HEK293 (cell line): ENCODE measurements at regions not wholly inside any gene's neighbourhood (a gene's known extent, or its start where the extent isn't known, plus 50 kb on each side); places are given as distances from the start of the nearest gene placed in this dataset.
"Not testable (repeated sequence)": the region's sequence is repeated elsewhere in the genome, so short reads cannot be mapped to it uniquely, and the experiment has no call there.

ENCODE experiments used
- CTCF ChIA-PET: fragments of 350-600 bp; formaldehyde crosslinking; extraction: SDS; loops from one replicate; lab custom pipeline; 2021; ENCODE audit warnings: antibody characterized with exemption; lab: Yijun Ruan, JAX
- POLR2A ChIA-PET: fragments of 300-600 bp; formaldehyde crosslinking; extraction: SDS; loops from one replicate; lab custom pipeline; 2020; ENCODE audit warnings: antibody characterized with exemption, inconsistent platforms; lab: Yijun Ruan, JAX
- H3K27ac ChIP-seq: fragments of 200-500 bp; sonication (Bioruptor generic); 2 replicates; pipeline ENCODE4 v1.5.1; 2014; ENCODE audit warnings: low read depth, low read length, control low read depth, inconsistent platforms; ENCODE audit errors: extremely low read depth
- H3K36me3 ChIP-seq, 2 experiments: fragments of 200-500 bp in 1 of 2; sonication (Bioruptor generic) in 1 of 2; 1 replicate in 1 of 2; 2 replicates in 1 of 2; pipeline ENCODE4 v1.5.1; 2014 to 2017; ENCODE audit warnings: inconsistent platforms in 2 of 2, low read length in 2 of 2; ENCODE audit not compliant: control insufficient read depth in 2 of 2, insufficient read depth in 1 of 2
- H3K4me1 ChIP-seq: fragments of 200-500 bp; sonication (Bioruptor generic); 2 replicates; pipeline ENCODE4 v1.5.1; 2014; ENCODE audit warnings: mild to moderate bottlenecking, low read length, inconsistent platforms; ENCODE audit not compliant: control insufficient read depth, insufficient read depth
- H3K4me3 ChIP-seq: 2 replicates; pipeline ENCODE4 v1.5.1; 2011; ENCODE audit warnings: low read depth, mild to moderate bottlenecking, control low read depth, low read length, moderate library complexity
- H3K9me3 ChIP-seq: fragments of 200-500 bp; sonication (Bioruptor generic); 2 replicates; pipeline ENCODE4 v1.5.1; 2014; ENCODE audit warnings: low read depth, low read length, inconsistent platforms; ENCODE audit not compliant: control insufficient read depth, insufficient read depth
- GLI4 ChIP-seq: fragments of 450-650 bp; formaldehyde crosslinking; IDR thresholded peaks from 2 replicates; pipeline ENCODE4 v1.5.1; 2016; ENCODE audit warnings: missing biosample characterization, missing genetic modification characterization
- SP7 ChIP-seq: fragments of 450-650 bp; formaldehyde crosslinking; IDR thresholded peaks from 2 replicates; pipeline ENCODE4 v1.5.1; 2016; ENCODE audit warnings: missing biosample characterization, missing genetic modification characterization
- TRIM28 ChIP-seq: IDR thresholded peaks from 2 replicates; pipeline ENCODE4 v1.6.1; 2011; ENCODE audit warnings: low read length, control low read depth, borderline replicate concordance
- ZBTB7A ChIP-seq: fragments of 450-650 bp; formaldehyde crosslinking; IDR thresholded peaks from 2 replicates; pipeline ENCODE4 v1.5.1; 2016; ENCODE audit warnings: low read depth, missing biosample characterization, missing genetic modification characterization
- ZBTB8A ChIP-seq: fragments of 450-650 bp; formaldehyde crosslinking; IDR thresholded peaks from 2 replicates; pipeline ENCODE4 v1.5.1; 2016; ENCODE audit warnings: missing biosample characterization, missing genetic modification characterization
- ZEB2 ChIP-seq: fragments of 450-650 bp; formaldehyde crosslinking; IDR thresholded peaks from 2 replicates; pipeline ENCODE4 v1.5.1; 2016; ENCODE audit warnings: missing biosample characterization, missing genetic modification characterization
- ZFP41 ChIP-seq: fragments of 450-650 bp; formaldehyde crosslinking; IDR thresholded peaks from 2 replicates; pipeline ENCODE4 v1.5.1; 2016; ENCODE audit warnings: missing biosample characterization, missing genetic modification characterization, borderline replicate concordance
- ZFP69B ChIP-seq: fragments of 450-650 bp; formaldehyde crosslinking; IDR thresholded peaks from 2 replicates; pipeline ENCODE4 v1.5.1; 2016; ENCODE audit warnings: missing biosample characterization, missing genetic modification characterization
- ZIC2 ChIP-seq: fragments of 450-650 bp; formaldehyde crosslinking; IDR thresholded peaks from 2 replicates; pipeline ENCODE4 v1.5.1; 2016; ENCODE audit warnings: missing biosample characterization, missing genetic modification characterization
- ZNF184 ChIP-seq: fragments of 450-650 bp; IDR thresholded peaks from 2 replicates; pipeline ENCODE4 v1.5.1; 2018; ENCODE audit warnings: missing biosample characterization, mild to moderate bottlenecking, missing genetic modification characterization
- ZNF24 ChIP-seq: fragments of 450-650 bp; formaldehyde crosslinking; IDR thresholded peaks from 2 replicates; pipeline ENCODE4 v1.5.1; 2016; ENCODE audit warnings: missing biosample characterization, missing genetic modification characterization
- ZNF26 ChIP-seq: fragments of 450-650 bp; formaldehyde crosslinking; IDR thresholded peaks from 2 replicates; pipeline ENCODE4 v1.5.1; 2016; ENCODE audit warnings: missing biosample characterization, missing genetic modification characterization
- ZNF274 ChIP-seq, 2 experiments: fragments of 200-500 bp in 1 of 2; fragments of 450-650 bp in 1 of 2; sonication (Bioruptor generic) in 1 of 2; formaldehyde crosslinking in 1 of 2; IDR thresholded peaks; 2 replicates each; pipeline versions ENCODE4 v1.5.1 to v1.6.1; 2014 to 2016; ENCODE audit warnings: borderline replicate concordance in 1 of 2, inconsistent platforms in 1 of 2, low read length in 1 of 2, missing biosample characterization in 1 of 2, missing genetic modification characterization in 1 of 2
- ZNF362 ChIP-seq: fragments of 450-650 bp; formaldehyde crosslinking; IDR thresholded peaks from 2 replicates; pipeline ENCODE4 v1.5.1; 2016; ENCODE audit warnings: missing biosample characterization, missing genetic modification characterization
- ZNF398 ChIP-seq: fragments of 450-650 bp; formaldehyde crosslinking; IDR thresholded peaks from 2 replicates; pipeline ENCODE4 v1.5.1; 2017; ENCODE audit warnings: missing biosample characterization, missing genetic modification characterization
- ZNF549 ChIP-seq: fragments of 450-650 bp; IDR thresholded peaks from 2 replicates; pipeline ENCODE4 v1.5.1; 2018; ENCODE audit warnings: missing biosample characterization, missing genetic modification characterization, mild to moderate bottlenecking, inconsistent platforms, moderate library complexity
- ZNF558 ChIP-seq: fragments of 450-650 bp; formaldehyde crosslinking; IDR thresholded peaks from 2 replicates; pipeline ENCODE4 v1.5.1; 2016; ENCODE audit warnings: missing biosample characterization, missing genetic modification characterization
- ZNF580 ChIP-seq: fragments of 450-650 bp; formaldehyde crosslinking; IDR thresholded peaks from 2 replicates; pipeline ENCODE4 v1.5.1; 2016; ENCODE audit warnings: missing biosample characterization, missing genetic modification characterization
- ZNF585B ChIP-seq: fragments of 450-650 bp; formaldehyde crosslinking; IDR thresholded peaks from 2 replicates; pipeline ENCODE4 v1.5.1; 2016; ENCODE audit warnings: missing biosample characterization, missing genetic modification characterization
- ZNF610 ChIP-seq: fragments of 450-650 bp; formaldehyde crosslinking; IDR thresholded peaks from 2 replicates; pipeline ENCODE4 v1.5.1; 2016; ENCODE audit warnings: missing biosample characterization, missing genetic modification characterization, borderline replicate concordance
- ZNF626 ChIP-seq: fragments of 450-650 bp; sonication (Bioruptor Pico); formaldehyde crosslinking; IDR thresholded peaks from 2 replicates; pipeline ENCODE4 v1.5.1; 2018; ENCODE audit warnings: missing biosample characterization, missing genetic modification characterization, inconsistent platforms
- ZNF660 ChIP-seq: fragments of 450-650 bp; IDR thresholded peaks from 2 replicates; pipeline ENCODE4 v1.5.1; 2018; ENCODE audit warnings: missing biosample characterization, mild to moderate bottlenecking, missing genetic modification characterization
- ZNF701 ChIP-seq: fragments of 450-650 bp; formaldehyde crosslinking; IDR thresholded peaks from 2 replicates; pipeline ENCODE4 v1.5.1; 2016; ENCODE audit warnings: missing biosample characterization, missing genetic modification characterization
- ZNF707 ChIP-seq: fragments of 450-650 bp; formaldehyde crosslinking; IDR thresholded peaks from 2 replicates; pipeline ENCODE4 v1.5.1; 2016; ENCODE audit warnings: missing biosample characterization, missing genetic modification characterization
- ZNF785 ChIP-seq: fragments of 450-650 bp; formaldehyde crosslinking; IDR thresholded peaks from 2 replicates; pipeline ENCODE4 v1.5.1; 2016; ENCODE audit warnings: missing biosample characterization, missing genetic modification characterization

- no peak for TF ChIP-seq ZFP41
- TF ChIP-seq, all 188 proteins: peak for 5
Measured at GRCh38 chr6:111928139-111928538, 54.9 kb upstream of the FYN start (continued).

- CTCF ChIA-PET, POLR2A ChIA-PET, H3K36me3 ChIP-seq, H3K9me3 ChIP-seq, H3K4me1 ChIP-seq, H3K27ac ChIP-seq, H3K4me3 ChIP-seq: not testable (repeated sequence)
Measured at GRCh38 chr6:111934611-111935010, 61.4 kb upstream of the FYN start.

GRCh38 chr6:111936718-111937117, 63.5 kb upstream of the FYN start:
- POLR2A ChIA-PET: no interaction called here
- Histone ChIP-seq H3K36me3 (no peaks in the 10 kb centered on the region), H3K4me3 (no peak overlapping the region), H3K4me1 (no peaks in the 10 kb centered on the region), H3K9me3 (no peaks in the 10 kb centered on the region), H3K27ac (no peak overlapping the region)
- CTCF ChIA-PET: interaction anchor here (0.6 to 1.3 kb wide), 2 partner anchors 68 to 92 kb away, joined by 3 read pairs; no protein-coding TSS in a partner anchor
- TF ChIP-seq ZNF585B (tag by site-specific recombination): no peak
- no peak for TF ChIP-seq ZBTB8A (tag by site-specific recombination)
- TF ChIP-seq ZIC2 (tag by site-specific recombination): peak; percentile 46

GRCh38 chr6:111938710-111939109, 65.5 kb upstream of the FYN start:
- Histone ChIP-seq H3K27ac (no peak overlapping the region), H3K9me3 (no peaks in the 10 kb centered on the region), H3K4me1 (no peaks in the 10 kb centered on the region), H3K4me3 (no peak overlapping the region), H3K36me3 (no peaks in the 10 kb centered on the region)
- CTCF ChIA-PET: interaction anchor here (0.5 to 1.1 kb wide), 5 partner anchors 11 to 80 kb away, joined by 3 to 4 read pairs (median 3); no protein-coding TSS in a partner anchor
- POLR2A ChIA-PET: interaction anchor here (1.0 kb wide), 1 partner anchor 65 kb away, joined by 3 read pairs; the partner anchor contains the start of gene FYN
- TF ChIP-seq ZNF660 (tag by site-specific recombination): 0 out of 2 replicates have a peak, but pooled peaks have one; percentile 57
- TF ChIP-seq ZNF362: no peak
- no peak for TF ChIP-seq ZNF626 (tag by site-specific recombination)
- peak; percentile 63; the same call in 1 of the 2 replicates for TF ChIP-seq ZNF24 (tag by site-specific recombination)
- TF ChIP-seq ZNF26 (tag by site-specific recombination): no peak
- TF ChIP-seq ZNF184 (tag by site-specific recombination): peak; percentile 52; the same call in 1 of the 2 replicates
- TF ChIP-seq ZNF785 (tag by site-specific recombination): no peak
- TF ChIP-seq TRIM28: peak; percentile 75; the same call in 1 of the 2 replicates
- TF ChIP-seq ZNF610: no peak
- TF ChIP-seq ZEB2 (tag by site-specific recombination): peak; percentile 74
- TF ChIP-seq ZNF707 (tag by site-specific recombination): no peak
- peak; percentile 27; the same call in 1 of the 2 replicates for TF ChIP-seq ZNF558 (tag by site-specific recombination)
- TF ChIP-seq SP7: peak; percentile 85
- no peak for TF ChIP-seq ZNF701 (tag by site-specific recombination)
- no peak for TF ChIP-seq ZBTB7A (tag by site-specific recombination)
- TF ChIP-seq ZNF549 (tag by site-specific recombination): no peak
- TF ChIP-seq ZNF398 (tag by site-specific recombination): 0 out of 2 replicates have a peak, but pooled peaks have one; percentile 42
- TF ChIP-seq GLI4 (tag by site-specific recombination): no peak
- no peak for TF ChIP-seq ZNF580 (tag by site-specific recombination)
- TF ChIP-seq ZFP69B (tag by site-specific recombination): no peak
- TF ChIP-seq ZNF274 (IDR thresholded peaks at IDR 0.05; ENCODE audit: low read length): no peak
- no peak for TF ChIP-seq ZNF274 (tag by site-specific recombination; IDR thresholded peaks at IDR 0.05; ENCODE audit: borderline replicate concordance)
